ENCODE measurements at regions not wholly inside any gene's neighbourhood (a gene's known extent, or its start where the extent isn't known, plus 50 kb on each side); places are given as distances from the start of the nearest gene placed in this dataset.
A peak's percentile ranks its signal among the peaks of the same experiment; 100 is the strongest.
"Not testable (repeated sequence)": the region's sequence is repeated elsewhere in the genome, so short reads cannot be mapped to it uniquely, and the experiment has no call there.

- TF ChIP-seq, protein P1, sequence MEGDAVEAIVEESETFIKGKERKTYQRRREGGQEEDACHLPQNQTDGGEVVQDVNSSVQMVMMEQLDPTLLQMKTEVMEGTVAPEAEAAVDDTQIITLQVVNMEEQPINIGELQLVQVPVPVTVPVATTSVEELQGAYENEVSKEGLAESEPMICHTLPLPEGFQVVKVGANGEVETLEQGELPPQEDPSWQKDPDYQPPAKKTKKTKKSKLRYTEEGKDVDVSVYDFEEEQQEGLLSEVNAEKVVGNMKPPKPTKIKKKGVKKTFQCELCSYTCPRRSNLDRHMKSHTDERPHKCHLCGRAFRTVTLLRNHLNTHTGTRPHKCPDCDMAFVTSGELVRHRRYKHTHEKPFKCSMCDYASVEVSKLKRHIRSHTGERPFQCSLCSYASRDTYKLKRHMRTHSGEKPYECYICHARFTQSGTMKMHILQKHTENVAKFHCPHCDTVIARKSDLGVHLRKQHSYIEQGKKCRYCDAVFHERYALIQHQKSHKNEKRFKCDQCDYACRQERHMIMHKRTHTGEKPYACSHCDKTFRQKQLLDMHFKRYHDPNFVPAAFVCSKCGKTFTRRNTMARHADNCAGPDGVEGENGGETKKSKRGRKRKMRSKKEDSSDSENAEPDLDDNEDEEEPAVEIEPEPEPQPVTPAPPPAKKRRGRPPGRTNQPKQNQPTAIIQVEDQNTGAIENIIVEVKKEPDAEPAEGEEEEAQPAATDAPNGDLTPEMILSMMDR (IDR thresholded peaks at IDR 0.05; ENCODE audit: insufficient read depth, low read depth, low read length, missing control alignments) = no peak
- no peak overlapping the region for H3K4me3 ChIP-seq (ENCODE audit: low read length)
- no peak for DNase-seq (ENCODE audit: low read depth)
Measured at GRCh38 chrX:3479026-3479425, 132.6 kb upstream of the MXRA5 start.

DNA sequence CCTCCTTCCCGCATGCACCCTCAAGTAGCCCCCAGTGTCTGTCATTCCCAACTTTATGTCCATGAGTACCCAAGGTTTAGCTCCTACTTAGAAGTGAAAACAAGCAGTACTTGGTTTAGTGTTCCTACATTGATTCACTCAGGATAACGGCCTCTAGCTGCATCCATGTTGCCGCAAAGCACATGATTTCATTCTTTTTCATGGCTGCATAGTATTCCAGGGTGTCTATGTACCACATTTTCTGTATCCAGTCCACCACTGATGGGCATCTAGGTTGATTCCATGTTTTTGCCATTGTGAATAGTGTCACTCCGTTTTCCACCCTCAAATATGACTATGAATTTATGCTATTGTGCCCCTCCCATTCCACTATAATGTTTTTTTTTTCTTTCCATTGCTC, 130.5 kb upstream of the MXRA5 start:
- no peak for DNase-seq (ENCODE audit: low read depth)
- H3K4me3 ChIP-seq (ENCODE audit: low read length) = no peak overlapping the region
- TF ChIP-seq, protein P1 (IDR thresholded peaks at IDR 0.05; ENCODE audit: insufficient read depth, low read depth, low read length, missing control alignments) = no peak

GRCh38 chrX:3470211-3470679, 123.8 kb upstream of the MXRA5 start:
- DNase-seq (ENCODE audit: low read depth) = peak; percentile 4
- H3K4me3 ChIP-seq (ENCODE audit: low read length) = not testable (repeated sequence)

GRCh38 chrX:3468031-3468430, 121.6 kb upstream of the MXRA5 start:
- DNase-seq (ENCODE audit: low read depth) = no peak
- no peak overlapping the region for H3K4me3 ChIP-seq (ENCODE audit: low read length)
- TF ChIP-seq, protein P1 (IDR thresholded peaks at IDR 0.05; ENCODE audit: insufficient read depth, low read depth, low read length, missing control alignments) = no peak

GRCh38 chrX:3465017-3465416, 118.6 kb upstream of the MXRA5 start:
- TF ChIP-seq, protein P1 (IDR thresholded peaks at IDR 0.05; ENCODE audit: insufficient read depth, low read depth, low read length, missing control alignments) = no peak
- DNase-seq (ENCODE audit: low read depth) = no peak

DNA sequence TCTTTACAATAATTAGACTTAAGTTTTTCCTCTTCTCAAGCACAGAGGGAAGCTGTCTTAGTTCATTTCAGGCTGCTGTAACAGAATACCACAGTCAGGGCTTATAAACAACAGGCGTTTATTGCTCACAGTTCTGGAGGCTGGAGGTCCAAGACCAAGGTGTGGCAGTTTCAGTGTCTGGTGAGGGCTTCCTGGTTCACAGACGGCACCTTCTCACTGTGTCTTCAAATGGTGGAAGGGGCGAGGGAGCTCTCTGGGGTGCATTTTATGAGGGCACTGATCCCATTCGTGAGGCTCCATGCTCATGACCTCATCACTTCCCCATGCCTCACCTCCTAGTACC, 115.7 kb upstream of the MXRA5 start:
- TF ChIP-seq, protein P1 (IDR thresholded peaks at IDR 0.05; ENCODE audit: insufficient read depth, low read depth, low read length, missing control alignments) = no peak
- no peak overlapping the region for H3K4me3 ChIP-seq (ENCODE audit: low read length)
- DNase-seq (ENCODE audit: low read depth) = no peak

More at GRCh38 chrX:3465017-3465416, 118.6 kb upstream of the MXRA5 start:
- H3K4me3 ChIP-seq (ENCODE audit: low read length) = no peak overlapping the region

DNA sequence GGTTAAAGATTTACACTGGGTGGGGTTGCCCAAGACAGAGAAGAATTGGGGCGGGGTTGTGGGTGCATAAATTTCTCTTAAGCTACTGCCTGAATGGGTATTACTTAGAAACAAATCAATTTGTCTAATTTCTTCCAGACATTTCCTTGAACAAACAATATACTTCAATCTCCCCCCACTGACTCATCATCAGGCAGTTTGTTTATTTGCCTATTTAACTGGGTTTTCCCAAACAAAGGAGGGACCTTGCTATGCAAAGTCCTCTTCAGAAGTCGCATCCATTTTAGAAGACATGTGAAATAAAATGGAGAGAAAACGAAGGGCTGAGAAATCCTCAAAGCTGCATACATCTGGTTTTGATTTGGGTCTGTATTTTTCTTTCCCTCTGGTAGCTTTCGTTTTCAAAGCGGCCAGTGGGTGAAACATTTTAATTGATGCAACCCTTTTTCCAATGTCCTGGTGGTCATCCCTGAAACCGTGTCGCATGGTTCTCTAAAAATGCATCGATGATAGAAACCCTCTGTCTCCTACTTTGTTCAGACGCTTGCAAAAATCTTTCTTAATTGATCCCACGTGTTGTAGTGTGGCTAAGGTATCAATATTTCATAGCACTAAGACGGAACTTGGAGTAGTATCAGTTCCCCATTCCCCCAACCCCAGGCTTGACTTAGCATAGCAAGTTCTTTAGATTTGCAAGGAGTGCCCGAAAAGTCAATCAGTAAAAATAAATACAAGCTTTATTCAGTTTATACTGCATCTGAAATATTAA, 115.1 kb upstream of the MXRA5 start:
- TF ChIP-seq, protein P1 (IDR thresholded peaks at IDR 0.05; ENCODE audit: insufficient read depth, low read depth, low read length, missing control alignments) = no peak
- H3K4me3 ChIP-seq (ENCODE audit: low read length) = no peak overlapping the region
- no peak for DNase-seq (ENCODE audit: low read depth)
